ENCODE measurements at regions not wholly inside any gene's neighbourhood (a gene's known extent, or its start where the extent isn't known, plus 50 kb on each side); places are given as distances from the start of the nearest gene placed in this dataset.

DNA sequence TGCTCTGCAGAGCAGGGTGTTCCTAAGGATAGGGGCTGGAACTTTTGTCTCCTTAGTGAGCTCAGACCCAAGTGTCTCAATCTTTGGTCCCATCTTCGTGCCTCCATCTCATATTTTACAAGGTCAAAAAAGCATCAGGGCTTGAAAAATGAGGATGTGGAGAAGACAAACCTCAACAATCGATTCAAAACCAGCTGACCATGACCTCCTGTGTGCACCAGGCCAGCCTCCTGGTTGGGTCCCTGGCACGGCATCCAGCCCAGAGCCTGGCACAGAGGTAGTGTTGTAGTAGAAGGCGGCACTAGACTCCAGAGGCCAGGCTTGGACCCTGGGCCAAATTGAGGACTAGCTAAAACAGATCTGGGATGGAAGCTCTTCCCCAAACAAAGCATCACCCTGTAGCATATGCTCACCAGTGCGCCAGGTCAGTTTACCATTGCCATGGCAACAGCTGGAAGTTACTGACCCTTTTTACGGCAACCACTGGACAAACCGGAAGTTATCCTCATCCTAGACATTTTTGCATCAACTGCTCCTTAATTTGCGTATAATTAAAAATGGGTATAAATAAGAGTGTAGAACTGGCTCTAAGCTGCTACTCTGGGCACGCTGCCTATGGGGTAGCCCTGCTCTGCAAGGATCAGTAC lies 69.3 kb upstream of the BLCAP start:
- DNase-seq = no peak

DNA sequence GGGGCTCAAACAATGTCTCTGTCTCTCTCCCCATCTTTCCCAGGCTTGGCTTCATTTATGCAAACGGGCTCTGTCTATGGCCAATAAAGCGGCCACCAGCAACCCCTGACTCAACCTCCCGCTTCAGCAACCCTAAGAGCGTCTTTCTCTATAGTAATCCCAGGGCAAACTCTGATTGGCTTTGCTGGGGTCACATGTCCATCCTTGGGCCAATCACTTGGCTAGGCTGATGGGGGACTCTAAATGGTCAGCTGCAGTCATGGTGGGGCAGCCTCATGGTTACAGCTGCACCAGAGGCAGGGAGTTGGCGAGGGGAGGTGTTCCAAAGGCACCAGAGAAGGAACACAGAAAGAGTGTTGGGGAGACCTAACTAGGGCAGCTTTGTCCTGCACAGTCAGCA lies 68.5 kb upstream of the BLCAP start:
- no peak for DNase-seq

DNA sequence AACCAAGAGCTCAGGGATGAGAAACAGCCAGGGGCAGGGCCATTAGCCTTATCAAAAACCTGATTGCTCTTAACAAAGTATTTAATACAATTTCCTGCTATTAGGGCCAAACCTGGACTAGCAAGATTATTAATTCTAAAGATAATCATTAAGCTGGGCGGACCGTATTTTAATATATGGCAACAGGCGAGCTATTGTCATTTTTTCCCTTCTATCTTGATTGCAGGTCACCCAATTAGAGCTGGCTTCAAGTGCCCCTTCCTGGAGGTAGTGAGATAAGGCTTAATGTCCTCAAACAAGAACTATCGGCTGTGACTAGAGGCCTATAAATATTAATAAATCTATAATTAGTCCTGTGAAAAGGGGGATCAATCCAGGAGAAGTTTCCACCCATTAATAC lies 66.0 kb upstream of the BLCAP start:
- DNase-seq = no peak

DNA sequence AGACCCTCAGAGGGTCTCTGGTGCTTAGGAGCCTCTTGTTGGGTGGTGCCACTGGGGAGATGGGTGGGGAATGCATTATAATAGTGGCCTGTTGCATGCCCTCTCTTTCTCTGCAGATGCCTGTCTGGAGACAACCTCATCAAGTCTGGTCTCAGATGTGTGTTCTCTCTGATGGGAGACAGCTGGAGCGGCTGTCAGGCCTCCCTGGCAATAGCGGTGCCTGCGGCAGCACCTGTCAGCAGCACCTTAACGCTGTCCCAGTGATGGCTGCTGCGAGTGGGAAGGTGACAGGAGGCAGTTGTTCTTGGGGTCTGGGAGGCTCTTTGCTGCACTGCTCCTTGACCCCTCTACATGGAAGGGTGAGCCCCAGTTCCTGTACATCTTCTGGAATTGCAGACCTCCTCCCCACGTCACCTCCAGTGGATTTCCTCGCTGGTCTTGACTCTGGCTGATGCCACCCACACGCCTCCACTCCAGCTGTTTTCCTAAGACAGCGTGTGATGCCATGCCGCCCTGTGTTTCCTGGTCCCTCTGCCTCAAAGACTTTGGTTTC lies 63.3 kb upstream of the BLCAP start:
- DNase-seq = no peak

DNA sequence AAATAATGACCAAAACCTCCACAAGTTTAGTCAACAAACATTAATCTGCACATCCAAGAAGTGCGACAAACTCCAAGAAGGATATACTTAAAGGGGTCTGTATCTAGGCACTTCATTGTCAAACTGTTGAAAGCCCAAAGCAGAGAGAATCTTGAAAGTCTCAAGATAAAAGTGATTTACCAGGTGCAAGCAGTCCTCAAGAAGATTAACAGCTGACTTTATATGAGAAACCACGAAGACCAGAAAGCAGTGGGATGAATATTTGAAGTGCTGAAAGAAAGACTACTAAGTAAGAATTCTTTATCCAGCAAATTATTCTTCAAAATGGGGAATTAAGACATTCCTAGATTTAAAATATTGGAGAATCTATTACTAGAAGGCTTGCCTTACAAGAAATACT lies 58.4 kb upstream of the BLCAP start:
- no peak for DNase-seq

DNA sequence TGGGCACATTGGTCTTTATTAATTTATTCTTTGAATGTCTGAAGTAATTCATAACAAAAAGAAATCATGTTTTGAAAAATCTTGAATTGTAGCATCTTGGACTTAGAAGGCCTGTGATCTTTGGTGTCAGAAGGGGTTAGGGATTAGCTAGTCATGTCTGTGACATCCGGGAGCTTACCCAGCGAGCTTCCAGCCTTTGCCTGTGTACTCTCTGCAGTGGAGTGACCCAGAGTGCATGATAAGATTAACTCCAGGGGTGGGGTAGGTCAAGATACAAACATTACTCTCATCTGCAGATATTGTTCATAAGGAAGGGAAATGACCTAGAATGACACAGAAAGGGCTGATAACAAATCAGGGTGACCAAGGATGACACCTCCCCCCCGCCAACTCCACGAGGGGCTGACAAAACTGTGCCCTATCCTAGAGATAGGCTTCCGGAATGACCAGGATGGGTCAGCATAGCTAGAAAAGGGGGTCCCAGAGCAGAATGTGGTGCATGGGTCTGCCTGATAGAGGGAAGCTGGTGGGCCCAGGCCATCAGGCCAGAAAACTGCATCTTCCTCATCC lies 56.6 kb upstream of the BLCAP start:
- no peak for DNase-seq

DNA sequence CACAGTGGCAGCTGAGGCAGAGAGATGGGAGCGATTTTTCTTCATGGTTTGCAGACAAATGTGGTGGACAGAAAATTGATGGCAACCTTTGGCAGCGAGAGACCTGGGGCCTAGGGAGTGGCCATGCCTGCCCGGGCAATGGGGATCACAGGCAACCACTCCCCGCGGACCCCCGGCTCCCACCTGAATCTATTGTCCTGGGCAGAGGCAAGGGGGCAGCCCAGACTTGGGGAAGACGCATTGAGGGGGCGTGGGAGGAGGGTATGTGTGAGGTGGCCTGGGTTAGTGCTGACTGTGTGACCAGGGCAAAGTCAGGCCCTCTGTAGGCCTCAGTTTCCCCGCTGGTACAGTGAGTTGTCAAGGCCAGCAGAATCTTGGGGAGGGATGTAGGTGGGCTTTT lies 53.6 kb upstream of the BLCAP start:
- no peak for DNase-seq

DNA sequence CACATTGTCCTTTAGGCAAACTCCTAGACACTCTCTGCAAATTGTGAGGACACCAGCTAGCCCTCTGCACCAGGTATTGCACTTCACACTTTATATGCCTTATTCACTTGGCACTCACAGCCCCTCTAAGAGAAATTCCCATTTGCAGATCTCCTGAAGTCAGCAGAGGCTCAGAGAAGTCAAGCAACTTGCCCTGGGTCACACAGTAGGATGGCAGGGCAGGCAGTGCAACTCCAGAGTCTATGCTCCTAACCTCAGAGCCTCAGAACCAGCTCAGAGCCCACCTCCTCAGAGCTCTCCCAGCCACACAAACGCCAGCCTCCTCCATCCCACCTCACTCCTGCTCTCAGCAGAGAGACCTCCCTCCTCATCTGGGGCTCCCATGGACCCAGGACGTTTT lies 52.4 kb upstream of the BLCAP start:
- no peak for DNase-seq

DNA sequence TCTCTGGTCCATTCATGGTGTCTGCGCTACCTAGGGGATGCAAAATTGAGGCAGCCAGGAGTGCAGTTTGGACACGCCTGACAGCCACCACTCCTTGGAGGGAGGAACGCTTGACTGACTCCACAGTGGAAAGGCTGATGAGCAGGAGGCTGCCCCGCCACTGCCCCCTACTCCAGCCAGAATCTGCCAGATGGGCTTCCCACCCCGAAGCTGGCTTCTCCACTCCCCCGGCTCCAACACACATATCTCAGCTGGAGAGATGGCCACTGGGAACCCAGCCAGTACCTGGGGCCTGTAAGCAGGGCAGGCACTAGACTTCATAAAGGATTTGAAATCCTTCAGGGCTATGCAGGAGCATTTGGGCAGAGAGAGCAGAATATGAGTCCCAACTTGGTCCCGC lies 51.4 kb upstream of the BLCAP start:
- peak; percentile 54 to 56 for DNase-seq

DNA sequence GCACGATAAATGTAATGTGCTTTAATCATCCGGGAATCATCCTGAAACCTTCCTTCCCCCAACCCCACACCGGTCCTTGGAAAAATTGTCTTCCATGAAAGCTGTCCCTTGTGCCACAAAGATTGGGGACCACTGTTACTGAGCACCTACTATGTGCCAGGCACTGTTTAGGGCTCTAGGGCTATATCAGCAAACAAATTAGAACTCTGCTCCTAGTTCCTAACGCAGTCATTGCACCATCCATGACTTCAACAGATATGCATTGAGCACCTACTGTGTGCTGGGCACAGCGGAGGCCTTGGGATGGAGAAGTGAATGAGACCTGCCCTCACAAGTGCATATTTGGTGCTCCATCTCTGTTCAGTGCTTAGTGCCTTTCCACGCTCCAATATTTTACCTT lies 50.3 kb upstream of the BLCAP start:
- no peak for DNase-seq

Data from NCI-H187 (cell line).